ENCODE measurements at regions not wholly inside any gene's neighbourhood (a gene's known extent, or its start where the extent isn't known, plus 50 kb on each side); places are given as distances from the start of the nearest gene placed in this dataset.

- TF ChIP-seq POLR2A (IDR thresholded peaks at IDR 0.05; ENCODE audit: low read length), result no peak
- no peak for TF ChIP-seq GATA1 (IDR thresholded peaks at IDR 0.05; ENCODE audit: low read depth, low read length)
Measured at GRCh38 chr10:94274142-94274787, 88.5 kb downstream of the NOC3L start.

Data from erythroblast (primary cell).